K562 (cell line): ENCODE measurements at regions not wholly inside any gene's neighbourhood (a gene's known extent, or its start where the extent isn't known, plus 50 kb on each side); places are given as distances from the start of the nearest gene placed in this dataset.

Experiments used
- BRF1 ChIP-seq: IDR thresholded peaks from 3 replicates; pipeline ENCODE4 v1.6.1; 2011; ENCODE audit warnings: borderline replicate concordance, mild to moderate bottlenecking; ENCODE audit not compliant: insufficient read length; ENCODE audit errors: extremely low read depth
- EGR1 ChIP-seq: fragments of 450-650 bp; conservative IDR thresholded peaks from 2 replicates; pipeline ENCODE4 v1.6.1; 2017; ENCODE audit warnings: mild to moderate bottlenecking
- EP300 ChIP-seq: IDR thresholded peaks from 2 replicates; pipeline ENCODE4 v1.6.1; 2012; ENCODE audit warnings: low read length, improper control_type of control experiment
- FIP1L1 ChIP-seq: fragments of 200-400 bp; formaldehyde crosslinking; IDR thresholded peaks from 2 replicates; pipeline ENCODE4 v1.6.1; 2018; ENCODE audit warnings: mild to moderate bottlenecking, low read depth, low read length; ENCODE audit not compliant: poor library complexity, severe bottlenecking
- GABPA ChIP-seq: fragments of 200-800 bp; sonication (Bioruptor generic); conservative IDR thresholded peaks from 2 replicates; pipeline ENCODE4 v1.6.1; 2016; ENCODE audit warnings: low read depth, missing genetic modification characterization, missing compliant biosample characterization
- GTF2F1 ChIP-seq: IDR thresholded peaks from 2 replicates; pipeline ENCODE4 v1.6.1; 2011; ENCODE audit warnings: low read depth, low read length, improper control_type of control experiment
- PCBP2 ChIP-seq: fragments of 200-400 bp; formaldehyde crosslinking; IDR thresholded peaks from 2 replicates; pipeline ENCODE4 v1.6.1; 2018; ENCODE audit warnings: low read length, low read depth, mild to moderate bottlenecking, moderate library complexity; ENCODE audit not compliant: poor library complexity, severe bottlenecking
- PYGO2 ChIP-seq: fragments of 450-650 bp; IDR thresholded peaks from 2 replicates; pipeline ENCODE4 v1.6.1; 2016; ENCODE audit warnings: mild to moderate bottlenecking, missing genetic modification characterization, moderate library complexity, missing compliant biosample characterization
- RBBP5 ChIP-seq: fragments of 200-600 bp; sonication (generic); IDR thresholded peaks from 2 replicates; pipeline ENCODE4 v1.6.1; 2012; ENCODE audit warnings: borderline replicate concordance, mild to moderate bottlenecking, low read length, control low read depth, inconsistent platforms; ENCODE audit not compliant: insufficient read depth, poor library complexity, severe bottlenecking
- SPI1 ChIP-seq: IDR thresholded peaks from 2 replicates; pipeline ENCODE4 v1.6.1; 2011; ENCODE audit warnings: low read depth, low read length, control low read depth, borderline replicate concordance
- SRSF9 ChIP-seq: fragments of 200-400 bp; formaldehyde crosslinking; IDR thresholded peaks from 2 replicates; pipeline ENCODE4 v1.6.1; 2017; ENCODE audit warnings: low read depth, low read length, borderline replicate concordance
- TRIM28 ChIP-seq: fragments of 450-650 bp; IDR thresholded peaks from 2 replicates; pipeline ENCODE4 v1.6.1; 2017
- ZBTB1 ChIP-seq: sonication (generic); formaldehyde crosslinking; IDR thresholded peaks from 2 replicates; pipeline ENCODE4 v1.8.1; 2023; ENCODE audit warnings: missing genetic modification reagents, low read depth, mild to moderate bottlenecking, borderline replicate concordance
- ZNF12 ChIP-seq: sonication (generic); formaldehyde crosslinking; IDR thresholded peaks from 2 replicates; pipeline ENCODE4 v1.4.0; 2020; ENCODE audit warnings: mild to moderate bottlenecking, missing genetic modification reagents
- TF ChIP-seq, protein P1 (sequence below): fragments of 250-450 bp; sonication (Bioruptor Pico); IDR thresholded peaks from 2 replicates; pipeline ENCODE4 v1.8.0; 2022; ENCODE audit warnings: moderate library complexity, mild to moderate bottlenecking, inconsistent platforms
- TF ChIP-seq, protein P2 (sequence below): fragments of 450-650 bp; IDR thresholded peaks from 2 replicates; pipeline ENCODE4 v1.6.1; 2016; ENCODE audit warnings: mild to moderate bottlenecking, moderate library complexity

DNA sequence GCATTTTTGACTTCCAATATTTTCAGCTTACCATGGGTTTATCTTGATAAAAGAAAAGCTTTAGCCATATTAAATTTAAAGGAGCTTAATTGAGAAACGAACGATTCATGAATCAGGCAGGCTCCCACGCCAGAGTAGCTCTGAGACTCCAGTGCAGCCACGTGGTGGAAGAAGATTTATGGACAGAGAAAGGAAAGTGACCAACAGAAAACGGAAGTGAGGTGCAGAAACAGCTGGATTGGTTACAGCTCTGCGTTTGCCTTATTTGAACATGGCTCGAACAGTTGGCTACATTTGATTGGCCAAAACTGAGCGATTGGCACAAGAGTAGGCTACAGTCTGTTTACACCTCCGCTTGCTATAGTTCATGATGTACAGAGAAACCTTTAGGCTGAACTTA, 395.4 kb downstream of the GATA3 start (continued):
- TF ChIP-seq PYGO2 (tag) (no peak), EP300 (no peak), GTF2F1 (no peak), ZNF12 (CRISPR knock-in tag) (no peak), TRIM28 (no peak), PCBP2 (no peak), RBBP5 (no peak), SPI1 (peak; percentile 50; the same call in 1 of the 2 replicates), EGR1 (no peak), ZBTB1 (CRISPR knock-in tag) (no peak), FIP1L1 (no peak), BRF1 (no peak), GABPA (tag) (peak; percentile 72), SRSF9 (no peak)
- TF ChIP-seq, protein P1, sequence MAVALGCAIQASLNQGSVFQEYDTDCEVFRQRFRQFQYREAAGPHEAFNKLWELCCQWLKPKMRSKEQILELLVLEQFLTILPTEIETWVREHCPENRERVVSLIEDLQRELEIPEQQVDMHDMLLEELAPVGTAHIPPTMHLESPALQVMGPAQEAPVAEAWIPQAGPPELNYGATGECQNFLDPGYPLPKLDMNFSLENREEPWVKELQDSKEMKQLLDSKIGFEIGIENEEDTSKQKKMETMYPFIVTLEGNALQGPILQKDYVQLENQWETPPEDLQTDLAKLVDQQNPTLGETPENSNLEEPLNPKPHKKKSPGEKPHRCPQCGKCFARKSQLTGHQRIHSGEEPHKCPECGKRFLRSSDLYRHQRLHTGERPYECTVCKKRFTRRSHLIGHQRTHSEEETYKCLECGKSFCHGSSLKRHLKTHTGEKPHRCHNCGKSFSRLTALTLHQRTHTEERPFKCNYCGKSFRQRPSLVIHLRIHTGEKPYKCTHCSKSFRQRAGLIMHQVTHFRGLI (CRISPR knock-in tag), result no peak
- TF ChIP-seq, protein P2, sequence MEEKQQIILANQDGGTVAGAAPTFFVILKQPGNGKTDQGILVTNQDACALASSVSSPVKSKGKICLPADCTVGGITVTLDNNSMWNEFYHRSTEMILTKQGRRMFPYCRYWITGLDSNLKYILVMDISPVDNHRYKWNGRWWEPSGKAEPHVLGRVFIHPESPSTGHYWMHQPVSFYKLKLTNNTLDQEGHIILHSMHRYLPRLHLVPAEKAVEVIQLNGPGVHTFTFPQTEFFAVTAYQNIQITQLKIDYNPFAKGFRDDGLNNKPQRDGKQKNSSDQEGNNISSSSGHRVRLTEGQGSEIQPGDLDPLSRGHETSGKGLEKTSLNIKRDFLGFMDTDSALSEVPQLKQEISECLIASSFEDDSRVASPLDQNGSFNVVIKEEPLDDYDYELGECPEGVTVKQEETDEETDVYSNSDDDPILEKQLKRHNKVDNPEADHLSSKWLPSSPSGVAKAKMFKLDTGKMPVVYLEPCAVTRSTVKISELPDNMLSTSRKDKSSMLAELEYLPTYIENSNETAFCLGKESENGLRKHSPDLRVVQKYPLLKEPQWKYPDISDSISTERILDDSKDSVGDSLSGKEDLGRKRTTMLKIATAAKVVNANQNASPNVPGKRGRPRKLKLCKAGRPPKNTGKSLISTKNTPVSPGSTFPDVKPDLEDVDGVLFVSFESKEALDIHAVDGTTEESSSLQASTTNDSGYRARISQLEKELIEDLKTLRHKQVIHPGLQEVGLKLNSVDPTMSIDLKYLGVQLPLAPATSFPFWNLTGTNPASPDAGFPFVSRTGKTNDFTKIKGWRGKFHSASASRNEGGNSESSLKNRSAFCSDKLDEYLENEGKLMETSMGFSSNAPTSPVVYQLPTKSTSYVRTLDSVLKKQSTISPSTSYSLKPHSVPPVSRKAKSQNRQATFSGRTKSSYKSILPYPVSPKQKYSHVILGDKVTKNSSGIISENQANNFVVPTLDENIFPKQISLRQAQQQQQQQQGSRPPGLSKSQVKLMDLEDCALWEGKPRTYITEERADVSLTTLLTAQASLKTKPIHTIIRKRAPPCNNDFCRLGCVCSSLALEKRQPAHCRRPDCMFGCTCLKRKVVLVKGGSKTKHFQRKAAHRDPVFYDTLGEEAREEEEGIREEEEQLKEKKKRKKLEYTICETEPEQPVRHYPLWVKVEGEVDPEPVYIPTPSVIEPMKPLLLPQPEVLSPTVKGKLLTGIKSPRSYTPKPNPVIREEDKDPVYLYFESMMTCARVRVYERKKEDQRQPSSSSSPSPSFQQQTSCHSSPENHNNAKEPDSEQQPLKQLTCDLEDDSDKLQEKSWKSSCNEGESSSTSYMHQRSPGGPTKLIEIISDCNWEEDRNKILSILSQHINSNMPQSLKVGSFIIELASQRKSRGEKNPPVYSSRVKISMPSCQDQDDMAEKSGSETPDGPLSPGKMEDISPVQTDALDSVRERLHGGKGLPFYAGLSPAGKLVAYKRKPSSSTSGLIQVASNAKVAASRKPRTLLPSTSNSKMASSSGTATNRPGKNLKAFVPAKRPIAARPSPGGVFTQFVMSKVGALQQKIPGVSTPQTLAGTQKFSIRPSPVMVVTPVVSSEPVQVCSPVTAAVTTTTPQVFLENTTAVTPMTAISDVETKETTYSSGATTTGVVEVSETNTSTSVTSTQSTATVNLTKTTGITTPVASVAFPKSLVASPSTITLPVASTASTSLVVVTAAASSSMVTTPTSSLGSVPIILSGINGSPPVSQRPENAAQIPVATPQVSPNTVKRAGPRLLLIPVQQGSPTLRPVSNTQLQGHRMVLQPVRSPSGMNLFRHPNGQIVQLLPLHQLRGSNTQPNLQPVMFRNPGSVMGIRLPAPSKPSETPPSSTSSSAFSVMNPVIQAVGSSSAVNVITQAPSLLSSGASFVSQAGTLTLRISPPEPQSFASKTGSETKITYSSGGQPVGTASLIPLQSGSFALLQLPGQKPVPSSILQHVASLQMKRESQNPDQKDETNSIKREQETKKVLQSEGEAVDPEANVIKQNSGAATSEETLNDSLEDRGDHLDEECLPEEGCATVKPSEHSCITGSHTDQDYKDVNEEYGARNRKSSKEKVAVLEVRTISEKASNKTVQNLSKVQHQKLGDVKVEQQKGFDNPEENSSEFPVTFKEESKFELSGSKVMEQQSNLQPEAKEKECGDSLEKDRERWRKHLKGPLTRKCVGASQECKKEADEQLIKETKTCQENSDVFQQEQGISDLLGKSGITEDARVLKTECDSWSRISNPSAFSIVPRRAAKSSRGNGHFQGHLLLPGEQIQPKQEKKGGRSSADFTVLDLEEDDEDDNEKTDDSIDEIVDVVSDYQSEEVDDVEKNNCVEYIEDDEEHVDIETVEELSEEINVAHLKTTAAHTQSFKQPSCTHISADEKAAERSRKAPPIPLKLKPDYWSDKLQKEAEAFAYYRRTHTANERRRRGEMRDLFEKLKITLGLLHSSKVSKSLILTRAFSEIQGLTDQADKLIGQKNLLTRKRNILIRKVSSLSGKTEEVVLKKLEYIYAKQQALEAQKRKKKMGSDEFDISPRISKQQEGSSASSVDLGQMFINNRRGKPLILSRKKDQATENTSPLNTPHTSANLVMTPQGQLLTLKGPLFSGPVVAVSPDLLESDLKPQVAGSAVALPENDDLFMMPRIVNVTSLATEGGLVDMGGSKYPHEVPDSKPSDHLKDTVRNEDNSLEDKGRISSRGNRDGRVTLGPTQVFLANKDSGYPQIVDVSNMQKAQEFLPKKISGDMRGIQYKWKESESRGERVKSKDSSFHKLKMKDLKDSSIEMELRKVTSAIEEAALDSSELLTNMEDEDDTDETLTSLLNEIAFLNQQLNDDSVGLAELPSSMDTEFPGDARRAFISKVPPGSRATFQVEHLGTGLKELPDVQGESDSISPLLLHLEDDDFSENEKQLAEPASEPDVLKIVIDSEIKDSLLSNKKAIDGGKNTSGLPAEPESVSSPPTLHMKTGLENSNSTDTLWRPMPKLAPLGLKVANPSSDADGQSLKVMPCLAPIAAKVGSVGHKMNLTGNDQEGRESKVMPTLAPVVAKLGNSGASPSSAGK, result peak; percentile 18; the same call in 1 of the 2 replicates
